ENCODE measurements at regions not wholly inside any gene's neighbourhood (a gene's known extent, or its start where the extent isn't known, plus 50 kb on each side); places are given as distances from the start of the nearest gene placed in this dataset.

- DNase-seq (ENCODE audit: low read depth) = no peak
Observed at GRCh38 chr11:19368726-19369375, 128.1 kb upstream of the E2F8 start.

GRCh38 chr11:19366992-19367709 is 126.4 kb upstream of the E2F8 start:
- no peak for DNase-seq (ENCODE audit: low read depth)

- DNase-seq (ENCODE audit: low read depth) = no peak
Observed at GRCh38 chr11:19365743-19366410, 125.1 kb upstream of the E2F8 start.

DNA sequence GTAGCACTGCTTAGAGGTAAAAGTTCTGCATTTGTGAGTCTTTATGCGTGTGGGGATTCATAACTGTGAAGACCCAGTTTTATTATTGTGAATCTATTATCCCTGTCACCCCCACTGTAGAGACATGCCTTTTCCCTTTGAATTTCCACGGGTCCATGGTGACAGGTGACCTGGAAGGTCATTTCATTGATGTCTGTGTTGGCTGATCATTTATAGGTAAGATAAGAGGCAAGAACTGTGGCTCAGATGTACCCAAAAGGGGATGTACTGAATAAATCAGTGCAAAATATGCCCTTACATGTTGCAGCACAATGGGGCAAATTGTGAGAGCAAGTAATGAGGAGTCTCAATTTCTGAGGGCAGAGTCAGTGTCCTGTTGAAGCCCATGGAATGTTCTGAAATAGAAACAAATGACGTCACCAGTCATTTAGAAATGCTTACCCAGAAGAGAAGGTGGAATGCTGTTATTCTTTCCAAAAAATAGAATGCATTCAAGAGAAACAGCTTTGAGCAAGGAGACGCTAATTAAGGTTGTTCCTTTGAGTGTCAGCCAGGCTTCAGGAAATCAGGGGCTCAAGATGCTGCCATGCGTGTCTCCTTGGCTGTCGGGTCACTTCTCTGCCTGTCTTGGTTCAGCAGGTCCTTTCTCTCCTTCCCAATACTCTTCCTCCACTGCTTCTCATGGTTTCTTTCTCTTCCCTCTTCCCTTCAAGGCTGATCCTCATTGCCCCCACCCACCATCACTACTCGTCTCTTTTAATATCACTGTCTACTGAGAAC is 118.7 kb upstream of the E2F8 start:
- DNase-seq (ENCODE audit: low read depth) = no peak

DNA sequence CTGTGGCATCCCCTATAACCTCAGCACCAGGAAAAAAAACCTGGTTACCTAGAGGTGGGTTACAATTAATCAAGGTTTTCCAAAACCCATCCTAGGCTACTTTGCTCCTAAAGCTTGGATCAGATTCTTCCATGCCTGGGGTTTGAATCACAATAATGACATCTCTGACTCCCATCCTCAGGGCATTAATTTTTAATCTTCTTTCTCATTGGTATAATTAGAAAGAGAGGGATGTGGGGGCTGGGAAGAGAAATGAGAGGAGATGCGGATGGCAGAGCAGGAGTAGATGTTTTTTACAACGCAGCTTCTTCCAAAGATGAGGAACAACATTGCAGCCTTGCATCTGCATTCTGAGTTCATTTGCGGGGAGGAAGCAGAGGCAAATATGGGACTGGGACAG is 117.2 kb upstream of the E2F8 start:
- DNase-seq (ENCODE audit: low read depth) = no peak

- no peak for DNase-seq (ENCODE audit: low read depth)
Observed at GRCh38 chr11:19355601-19356000, 114.9 kb upstream of the E2F8 start.

GRCh38 chr11:19353287-19353850 is 112.6 kb upstream of the E2F8 start:
- no peak for DNase-seq (ENCODE audit: low read depth)

- DNase-seq (ENCODE audit: low read depth) = no peak
Observed at GRCh38 chr11:19352771-19353160, 112.0 kb upstream of the E2F8 start.

- no peak for DNase-seq (ENCODE audit: low read depth)
Observed at GRCh38 chr11:19352072-19352770, 111.5 kb upstream of the E2F8 start.

DNA sequence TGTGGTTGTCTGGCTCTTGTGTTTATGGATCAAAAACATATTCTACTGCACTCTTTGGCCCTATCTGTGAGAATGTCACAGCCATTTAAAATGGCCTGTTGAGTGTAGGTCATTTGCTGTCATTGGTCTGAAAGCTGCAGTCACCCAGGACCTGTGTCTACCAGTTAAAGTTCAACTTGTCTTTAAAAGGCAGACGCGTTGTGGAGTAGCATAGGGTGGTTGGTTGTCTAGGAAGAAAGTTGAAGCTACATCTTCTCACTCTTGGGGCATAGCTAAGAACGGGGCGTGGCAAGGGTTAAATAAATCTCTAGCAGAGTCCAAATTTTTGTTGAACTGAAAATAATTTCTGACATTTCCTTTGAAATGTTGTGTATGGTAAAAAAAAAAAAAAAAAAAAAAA is 110.7 kb upstream of the E2F8 start:
- DNase-seq (ENCODE audit: low read depth) = no peak

- no peak for DNase-seq (ENCODE audit: low read depth)
Observed at GRCh38 chr11:19350160-19350559, 109.4 kb upstream of the E2F8 start.

DNA sequence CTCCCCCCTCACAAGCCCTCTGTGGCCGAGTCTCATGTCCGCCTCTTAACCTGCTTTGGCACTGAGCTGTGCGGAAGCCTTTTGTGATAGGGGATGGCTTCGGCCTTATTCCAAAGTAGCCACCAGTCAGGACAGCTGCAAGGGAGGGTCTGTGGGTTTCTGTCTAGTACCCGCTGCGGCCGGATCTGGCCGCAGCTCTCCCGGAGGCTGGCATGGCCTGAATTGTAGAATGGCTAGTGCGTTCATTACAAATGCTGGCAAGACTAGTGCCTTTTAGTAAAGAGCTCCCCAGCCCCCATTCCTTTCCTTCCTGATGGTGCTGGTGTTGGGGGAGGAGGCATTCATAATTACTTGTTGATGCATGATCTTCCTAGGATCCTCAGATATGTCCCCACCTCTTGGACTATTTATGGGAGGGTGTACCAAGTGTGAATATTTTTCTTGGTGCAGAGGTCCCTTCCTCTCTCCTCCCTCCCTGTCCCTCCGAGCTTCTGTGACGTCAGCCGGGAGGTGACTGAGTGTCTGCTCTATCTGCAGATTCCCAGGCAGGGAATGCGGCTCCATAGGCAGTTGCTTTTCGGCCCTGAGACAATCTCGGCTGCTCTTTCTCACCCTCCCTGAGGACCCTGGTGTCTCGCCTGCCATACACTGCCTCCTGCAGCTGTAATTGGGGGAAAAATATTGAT is 108.7 kb upstream of the E2F8 start:
- DNase-seq (ENCODE audit: low read depth) = no peak

- no peak for DNase-seq (ENCODE audit: low read depth)
Observed at GRCh38 chr11:19347911-19348310, 107.2 kb upstream of the E2F8 start.

DNA sequence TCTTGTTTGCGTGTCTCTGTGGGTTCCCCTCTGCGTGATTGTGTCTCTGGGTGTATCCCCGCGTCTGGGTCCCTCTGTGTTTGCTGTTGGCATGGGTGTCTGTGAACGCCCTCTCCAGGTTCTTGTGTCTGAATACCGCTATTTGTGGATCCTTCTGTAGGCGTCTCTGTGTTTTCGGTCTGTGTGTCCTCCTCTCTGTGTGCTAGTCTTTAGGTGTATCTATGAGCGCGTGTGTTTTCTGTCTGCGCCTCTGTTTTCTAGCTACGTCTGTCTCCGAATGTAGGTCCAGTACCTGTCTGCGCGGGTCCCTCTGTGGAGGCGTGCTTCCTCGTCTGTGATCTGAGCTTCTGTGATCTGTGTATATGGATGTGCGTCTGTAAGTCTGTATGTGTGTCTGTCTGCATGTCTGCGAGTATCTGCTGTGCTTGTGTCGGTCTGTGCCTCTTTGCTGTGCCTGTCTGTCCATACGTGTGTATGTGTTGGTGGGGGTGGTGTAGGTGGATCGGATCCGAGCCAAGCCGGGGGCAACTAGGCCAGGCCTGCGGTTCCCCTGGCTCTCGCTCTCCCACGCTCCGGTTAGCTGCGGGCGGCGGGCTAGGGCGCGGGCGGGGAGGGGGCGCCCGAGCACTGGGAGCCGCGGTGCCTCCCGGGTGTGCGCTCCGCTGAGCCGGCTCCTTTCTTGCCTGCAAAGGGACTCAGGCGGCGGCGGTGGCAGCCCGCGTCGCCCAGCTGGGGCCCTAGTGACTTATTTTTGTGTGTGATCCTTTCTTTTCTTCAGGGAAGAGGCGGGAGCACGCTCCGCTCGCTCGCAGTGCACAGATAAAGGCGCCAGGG is 105.3 kb upstream of the E2F8 start:
- no peak for DNase-seq (ENCODE audit: low read depth)

- DNase-seq (ENCODE audit: low read depth) = no peak
Observed at GRCh38 chr11:19345519-19345847, 104.7 kb upstream of the E2F8 start.

DNA sequence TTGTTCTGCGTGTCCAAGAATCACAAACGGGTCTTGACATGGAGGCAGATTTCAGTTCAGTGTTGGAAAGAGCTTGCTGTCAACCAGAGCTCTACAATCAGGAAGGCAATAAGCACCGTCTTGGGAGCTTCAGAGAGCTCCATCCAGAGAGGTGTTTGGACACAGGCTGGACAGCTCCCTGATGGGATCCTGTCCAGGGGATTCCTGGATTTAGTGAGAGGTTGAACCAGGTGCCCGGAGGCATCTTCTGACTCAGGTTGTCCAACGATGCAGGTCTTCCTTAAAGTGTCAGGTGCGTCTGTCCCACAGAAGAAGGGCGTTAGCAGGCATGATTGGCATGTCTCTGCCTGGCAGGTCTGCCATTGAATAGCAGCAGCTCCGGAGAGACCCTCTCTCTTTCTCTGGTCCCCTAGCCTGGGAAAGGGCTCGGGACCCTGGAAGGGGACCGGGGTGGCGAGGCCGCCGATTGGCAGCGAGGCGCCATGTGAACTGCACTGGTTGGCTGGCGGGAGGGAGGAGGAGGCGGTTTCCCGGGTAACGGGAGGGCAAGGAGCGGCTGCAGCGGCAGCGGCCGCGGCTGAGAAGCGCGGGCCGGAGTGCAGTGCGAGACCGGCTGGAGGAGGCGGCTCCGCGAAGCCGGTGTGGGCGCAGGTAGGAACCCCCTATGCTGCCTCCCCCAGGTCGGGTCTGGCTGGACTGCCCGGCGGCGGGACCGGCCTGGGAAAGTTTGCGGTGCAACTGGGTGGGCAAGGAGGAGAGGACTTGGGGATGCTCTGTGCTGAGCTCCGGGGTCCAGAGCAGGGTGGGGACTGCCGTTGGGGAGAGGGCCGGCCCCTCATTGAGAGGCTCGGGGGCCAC is 104.1 kb upstream of the E2F8 start:
- no peak for DNase-seq (ENCODE audit: low read depth)

DNA sequence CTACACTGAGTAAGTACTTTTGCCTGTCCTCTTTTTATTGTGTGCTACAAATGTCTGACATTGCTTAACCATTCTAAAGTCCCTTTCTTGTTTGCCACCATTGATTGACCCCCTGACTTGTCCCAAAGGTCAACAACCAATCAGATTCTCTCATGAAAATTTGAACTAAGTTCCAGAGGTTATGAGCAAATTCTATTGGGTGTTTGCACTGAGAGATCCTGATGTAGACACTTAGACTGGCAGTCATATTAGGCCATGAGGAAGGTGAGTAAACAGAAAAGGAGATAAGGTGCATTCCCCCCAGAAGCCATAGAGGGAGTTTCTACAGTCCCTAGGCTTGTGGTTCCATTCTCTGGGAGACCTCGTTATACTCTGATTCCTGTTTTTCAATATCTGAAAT is 101.3 kb upstream of the E2F8 start:
- no peak for DNase-seq (ENCODE audit: low read depth)

- DNase-seq (ENCODE audit: low read depth) = no peak
Observed at GRCh38 chr11:19338375-19338774, 97.6 kb upstream of the E2F8 start.

DNA sequence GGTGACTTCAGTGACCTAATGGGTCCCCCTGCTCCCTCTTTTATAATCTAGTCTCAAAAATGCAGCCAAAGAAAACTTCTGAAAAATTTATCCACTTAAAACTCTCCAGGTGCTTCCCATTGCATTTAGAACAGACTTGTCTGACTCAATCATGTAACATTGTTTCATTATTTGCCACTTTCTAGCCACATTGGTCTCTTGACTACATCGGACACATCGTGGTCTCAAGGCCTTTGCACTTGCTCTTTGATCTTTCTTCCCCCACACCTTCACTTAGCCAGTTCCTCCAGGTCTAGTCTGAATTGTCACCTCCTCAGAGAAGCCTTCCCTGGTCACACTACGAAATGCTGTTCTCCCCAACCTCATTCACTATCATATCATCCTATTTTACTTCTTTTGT is 97.0 kb upstream of the E2F8 start:
- no peak for DNase-seq (ENCODE audit: low read depth)
